ENCODE measurements at regions not wholly inside any gene's neighbourhood (a gene's known extent, or its start where the extent isn't known, plus 50 kb on each side); places are given as distances from the start of the nearest gene placed in this dataset.

- no peak for ATAC-seq (ENCODE audit: insufficient read depth, low read depth)
- H3K4me2 ChIP-seq (ENCODE audit: insufficient read depth, low read length): no peak overlapping the region
Measured at GRCh38 chr5:145531038-145531734, 304.0 kb downstream of the PRELID2 start.

GRCh38 chr5:145521523-145521922, 313.6 kb downstream of the PRELID2 start:
- no peaks in the 10 kb centered on the region for H3K79me2 ChIP-seq (ENCODE audit: insufficient read depth, low read length)
- ATAC-seq (ENCODE audit: insufficient read depth, low read depth) (no peak), DNase-seq (no peak)
- no peak for TF ChIP-seq EZH2 (IDR thresholded peaks at IDR 0.05; ENCODE audit: borderline replicate concordance, low read depth, low read length, severe bottlenecking)
- TF ChIP-seq CTCF (IDR thresholded peaks at IDR 0.05; ENCODE audit: borderline replicate concordance, extremely low read depth, low read length, poor library complexity, severe bottlenecking): no peak
- H2AFZ ChIP-seq (ENCODE audit: low read depth, low read length): no peak overlapping the region
- H3K27ac ChIP-seq (ENCODE audit: low read length): no peak overlapping the region
- H3K9me3 ChIP-seq (ENCODE audit: insufficient read depth, low read length, severe bottlenecking): no peaks in the 10 kb centered on the region
- no peak overlapping the region for H3K4me3 ChIP-seq (ENCODE audit: low read depth in 1 of 2, low read length in 2 of 2)
- H3K4me1 ChIP-seq (ENCODE audit: insufficient read depth, low read length): no peaks in the 10 kb centered on the region
- no peak overlapping the region for H3K4me2 ChIP-seq (ENCODE audit: insufficient read depth, low read length)
- no peak overlapping the region for H3K9ac ChIP-seq (ENCODE audit: low read depth, low read length)
- H3K27me3 ChIP-seq (ENCODE audit: insufficient read depth, low read length, poor library complexity): no peaks in the 10 kb centered on the region
- no peaks in the 10 kb centered on the region for H4K20me1 ChIP-seq (ENCODE audit: insufficient read depth, low read length)
- H3K36me3 ChIP-seq (ENCODE audit: insufficient read depth, low read length): no peaks in the 10 kb centered on the region

More at GRCh38 chr5:145531038-145531734, 304.0 kb downstream of the PRELID2 start:
- Histone ChIP-seq H3K79me2 (ENCODE audit: insufficient read depth, low read length) (no peaks in the 10 kb centered on the region), H3K36me3 (ENCODE audit: insufficient read depth, low read length) (no peaks in the 10 kb centered on the region), H3K4me3 (ENCODE audit: low read depth in 1 of 2, low read length in 2 of 2) (no peak overlapping the region), H3K9me3 (ENCODE audit: insufficient read depth, low read length, severe bottlenecking) (no peaks in the 10 kb centered on the region), H3K9ac (ENCODE audit: low read depth, low read length) (no peak overlapping the region), H2AFZ (ENCODE audit: low read depth, low read length) (no peak overlapping the region), H3K27ac (ENCODE audit: low read length) (no peak overlapping the region), H3K4me1 (ENCODE audit: insufficient read depth, low read length) (no peaks in the 10 kb centered on the region), H3K27me3 (ENCODE audit: insufficient read depth, low read length, poor library complexity) (no peaks in the 10 kb centered on the region), H4K20me1 (ENCODE audit: insufficient read depth, low read length) (no peaks in the 10 kb centered on the region)
- TF ChIP-seq EZH2 (IDR thresholded peaks at IDR 0.05; ENCODE audit: borderline replicate concordance, low read depth, low read length, severe bottlenecking) (no peak), CTCF (IDR thresholded peaks at IDR 0.05; ENCODE audit: borderline replicate concordance, extremely low read depth, low read length, poor library complexity, severe bottlenecking) (no peak)
- DNase-seq: no peak

- no peak overlapping the region for H3K4me2 ChIP-seq (ENCODE audit: insufficient read depth, low read length)
- ATAC-seq (ENCODE audit: insufficient read depth, low read depth): no peak
Measured at GRCh38 chr5:145521066-145521465, 314.1 kb downstream of the PRELID2 start.

More at GRCh38 chr5:145521066-145521465, 314.1 kb downstream of the PRELID2 start:
- Histone ChIP-seq H2AFZ (ENCODE audit: low read depth, low read length) (no peak overlapping the region), H3K4me1 (ENCODE audit: insufficient read depth, low read length) (no peaks in the 10 kb centered on the region), H3K79me2 (ENCODE audit: insufficient read depth, low read length) (no peaks in the 10 kb centered on the region), H3K4me3 (ENCODE audit: low read depth in 1 of 2, low read length in 2 of 2) (no peak overlapping the region), H3K9ac (ENCODE audit: low read depth, low read length) (no peak overlapping the region), H3K27me3 (ENCODE audit: insufficient read depth, low read length, poor library complexity) (no peaks in the 10 kb centered on the region), H3K9me3 (ENCODE audit: insufficient read depth, low read length, severe bottlenecking) (no peaks in the 10 kb centered on the region), H3K36me3 (ENCODE audit: insufficient read depth, low read length) (no peaks in the 10 kb centered on the region), H3K27ac (ENCODE audit: low read length) (no peak overlapping the region), H4K20me1 (ENCODE audit: insufficient read depth, low read length) (no peaks in the 10 kb centered on the region)
- no peak for DNase-seq
- TF ChIP-seq EZH2 (IDR thresholded peaks at IDR 0.05; ENCODE audit: borderline replicate concordance, low read depth, low read length, severe bottlenecking): no peak
- no peak for TF ChIP-seq CTCF (IDR thresholded peaks at IDR 0.05; ENCODE audit: borderline replicate concordance, extremely low read depth, low read length, poor library complexity, severe bottlenecking)
